GM23338 (cell line): ENCODE measurements at regions not wholly inside any gene's neighbourhood (a gene's known extent, or its start where the extent isn't known, plus 50 kb on each side); places are given as distances from the start of the nearest gene placed in this dataset.

Experiments used
- ATAC-seq: fragments of 200-7000 bp; cut with Tn5 transposase; 3 replicates; pipeline ENCODE4 v1.9.1; 2020
- DNase-seq: peaks from one replicate; pipeline ENCODE4 v3.0.0-alpha.2; 2015; ENCODE audit warnings: low spot score
- H2AFZ ChIP-seq: fragments of 200-600 bp; sonication (generic); 2 replicates; pipeline ENCODE4 v1.8.0; 2016; ENCODE audit warnings: antibody characterized with exemption, mild to moderate bottlenecking, moderate library complexity
- H3F3A ChIP-seq: fragments of 200-600 bp; sonication (generic); replicated peaks from 2 replicates; pipeline ENCODE4 v1.8.0; 2017; ENCODE audit warnings: antibody characterized with exemption, mixed run types, low read depth
- H3K27ac ChIP-seq: fragments of 200-600 bp; sonication (generic); 2 replicates; pipeline ENCODE4 v1.6.1; 2016; ENCODE audit warnings: low read depth
- H3K27me3 ChIP-seq: fragments of 200-600 bp; sonication (generic); 2 replicates; pipeline ENCODE4 v1.8.0; 2016; ENCODE audit warnings: mild to moderate bottlenecking, mixed run types, moderate library complexity; ENCODE audit not compliant: insufficient read depth
- H3K36me3 ChIP-seq: fragments of 200-600 bp; sonication (generic); 2 replicates; pipeline ENCODE4 v1.8.0; 2016; ENCODE audit warnings: mild to moderate bottlenecking; ENCODE audit not compliant: insufficient read depth
- H3K4me1 ChIP-seq: fragments of 200-600 bp; sonication (generic); 2 replicates; pipeline ENCODE4 v1.8.0; 2016; ENCODE audit warnings: mild to moderate bottlenecking, moderate library complexity; ENCODE audit not compliant: insufficient read depth
- H3K4me2 ChIP-seq: fragments of 200-600 bp; sonication (generic); 2 replicates; pipeline ENCODE4 v1.7.1; 2017; ENCODE audit warnings: mixed run types
- H3K4me3 ChIP-seq: fragments of 200-600 bp; sonication (generic); 2 replicates; pipeline ENCODE4 v1.6.1; 2016; ENCODE audit warnings: mixed run types
- H3K79me2 ChIP-seq: fragments of 200-600 bp; sonication (generic); replicated peaks from 2 replicates; pipeline ENCODE4 v1.8.0; 2017; ENCODE audit warnings: mild to moderate bottlenecking; ENCODE audit not compliant: insufficient read depth
- H3K9me2 ChIP-seq: fragments of 200-600 bp; sonication (generic); 2 replicates; pipeline ENCODE4 v1.8.0; 2017; ENCODE audit not compliant: insufficient read depth
- H4K20me1 ChIP-seq: fragments of 200-600 bp; sonication (generic); replicated peaks from 2 replicates; pipeline ENCODE4 v1.8.0; 2017; ENCODE audit warnings: mild to moderate bottlenecking; ENCODE audit not compliant: insufficient read depth
- H3K27ac Mint-ChIP-seq: 2 replicates; pipeline ENCODE4 v1.8.0; 2020; ENCODE audit warnings: inconsistent platforms, mild to moderate bottlenecking, moderate library complexity, mixed read lengths
- H3K27me3 Mint-ChIP-seq: 3 replicates; pipeline ENCODE4 v1.8.0; 2022; ENCODE audit warnings: low read depth, mild to moderate bottlenecking, moderate library complexity, mixed read lengths, inconsistent platforms; ENCODE audit not compliant: insufficient read depth, poor library complexity
- H3K36me3 Mint-ChIP-seq: 3 replicates; pipeline ENCODE4 v1.8.0; 2021; ENCODE audit warnings: low read depth, mild to moderate bottlenecking, inconsistent platforms, moderate library complexity, mixed read lengths
- H3K4me1 Mint-ChIP-seq: 3 replicates; pipeline ENCODE4 v1.8.0; 2020; ENCODE audit warnings: mild to moderate bottlenecking, inconsistent platforms, mixed read lengths
- H3K4me3 Mint-ChIP-seq: 3 replicates; pipeline ENCODE4 v1.8.0; 2021; ENCODE audit warnings: moderate library complexity, mild to moderate bottlenecking, inconsistent platforms, mixed read lengths
- H3K9me3 Mint-ChIP-seq: 3 replicates; pipeline ENCODE4 v1.8.0; 2020; ENCODE audit warnings: moderate library complexity, mild to moderate bottlenecking, inconsistent platforms, mixed read lengths
- CREB1 ChIP-seq: fragments of 250-450 bp; sonication (Bioruptor Pico); IDR thresholded peaks from 2 replicates; pipeline ENCODE4 v1.5.0; 2020; ENCODE audit warnings: low read depth, mild to moderate bottlenecking, moderate library complexity
- ETS1 ChIP-seq: IDR thresholded peaks from 2 replicates; pipeline ENCODE4 v1.6.1; 2016; ENCODE audit warnings: antibody characterized with exemption
- EZH2 ChIP-seq: fragments of 200-600 bp; sonication (generic); IDR thresholded peaks from one replicate; pipeline ENCODE4 v1.8.0; 2017; ENCODE audit warnings: antibody characterized with exemption, mild to moderate bottlenecking, low read depth; ENCODE audit not compliant: unreplicated experiment
- NANOG ChIP-seq: IDR thresholded peaks from 2 replicates; pipeline ENCODE4 v1.6.1; 2016; ENCODE audit warnings: antibody characterized with exemption, borderline replicate concordance
- POLR2AphosphoS5 ChIP-seq: IDR thresholded peaks from 2 replicates; pipeline ENCODE4 v1.6.1; 2016; ENCODE audit warnings: antibody characterized with exemption, low read depth
- STAT1 ChIP-seq: IDR thresholded peaks from one replicate; pipeline ENCODE4 v1.6.1; 2016; ENCODE audit warnings: antibody characterized with exemption; ENCODE audit not compliant: unreplicated experiment
- ZNF114 ChIP-seq: fragments of 250-450 bp; sonication (Bioruptor Pico); IDR thresholded peaks from 2 replicates; pipeline ENCODE4 v1.5.0; 2020; ENCODE audit warnings: mild to moderate bottlenecking, moderate library complexity
- ZNF462 ChIP-seq: fragments of 250-450 bp; sonication (Bioruptor Pico); IDR thresholded peaks from 2 replicates; pipeline ENCODE4 v1.5.0; 2020; ENCODE audit warnings: mild to moderate bottlenecking, moderate library complexity

GRCh38 chr5:82862261-82862660, 214.9 kb downstream of the TMEM167A start:
- no peak overlapping the region for H3K4me3 ChIP-seq
- no peak for DNase-seq
- no peak overlapping the region for H3K4me2 ChIP-seq
- H3K27ac ChIP-seq, result no peak overlapping the region
- H3F3A ChIP-seq, result no peaks in the 10 kb centered on the region
- no peaks in the 10 kb centered on the region for H3K79me2 ChIP-seq
- H3K4me1 ChIP-seq, result peaks cover 25% of the 10 kb centered on the region
- ATAC-seq, result no peak
- no peaks in the 10 kb centered on the region; the same call in 2 of the 3 replicates for H3K36me3 Mint-ChIP-seq
- TF ChIP-seq ZNF462 (no peak), STAT1 (no peak), CREB1 (CRISPR knock-in tag) (no peak), NANOG (no peak), ZNF114 (no peak), POLR2AphosphoS5 (no peak), EZH2 (no peak)
- H3K9me2 ChIP-seq, result no peaks in the 10 kb centered on the region
- no peak overlapping the region for H3K4me3 Mint-ChIP-seq
- no peak overlapping the region; the same call in 1 of the 2 replicates for H2AFZ ChIP-seq
- peaks cover 18% of the 10 kb centered on the region; the same call in 2 of the 3 replicates for H3K4me1 Mint-ChIP-seq
- H3K27ac Mint-ChIP-seq, result no peak overlapping the region
- H3K9me3 Mint-ChIP-seq, result peaks cover 3% of the 10 kb centered on the region; the same call in 2 of the 3 replicates
- no peaks in the 10 kb centered on the region for H4K20me1 ChIP-seq
- H3K27me3 ChIP-seq, result no peaks in the 10 kb centered on the region
- H3K27me3 Mint-ChIP-seq, result peaks cover 1% of the 10 kb centered on the region
- no peaks in the 10 kb centered on the region for H3K36me3 ChIP-seq

- Mint-ChIP-seq H3K27ac (no peak overlapping the region), H3K36me3 (no peaks in the 10 kb centered on the region), H3K27me3 (peaks cover 1% of the 10 kb centered on the region), H3K4me3 (no peak overlapping the region), H3K4me1 (peaks cover 18% of the 10 kb centered on the region; the same call in 2 of the 3 replicates), H3K9me3 (peaks cover under 1% of the 10 kb centered on the region; the same call in 1 of the 3 replicates)
- Histone ChIP-seq H3K27ac (no peak overlapping the region), H3K4me1 (peaks cover 25% of the 10 kb centered on the region), H3F3A (no peaks in the 10 kb centered on the region), H3K27me3 (no peaks in the 10 kb centered on the region), H4K20me1 (no peaks in the 10 kb centered on the region), H3K79me2 (no peaks in the 10 kb centered on the region), H3K9me2 (no peaks in the 10 kb centered on the region), H3K4me2 (no peak overlapping the region), H3K36me3 (no peaks in the 10 kb centered on the region), H3K4me3 (no peak overlapping the region), H2AFZ (no peak overlapping the region)
- no peak for DNase-seq
- no peak for TF ChIP-seq ETS1
- no peak for TF ChIP-seq EZH2
- no peak for TF ChIP-seq STAT1
- no peak for TF ChIP-seq CREB1 (CRISPR knock-in tag)
- TF ChIP-seq NANOG, result no peak
- no peak for ATAC-seq
Observed at GRCh38 chr5:82861701-82862100, 215.5 kb downstream of the TMEM167A start.
